ENCODE measurements at regions not wholly inside any gene's neighbourhood (a gene's known extent, or its start where the extent isn't known, plus 50 kb on each side); places are given as distances from the start of the nearest gene placed in this dataset.

DNA sequence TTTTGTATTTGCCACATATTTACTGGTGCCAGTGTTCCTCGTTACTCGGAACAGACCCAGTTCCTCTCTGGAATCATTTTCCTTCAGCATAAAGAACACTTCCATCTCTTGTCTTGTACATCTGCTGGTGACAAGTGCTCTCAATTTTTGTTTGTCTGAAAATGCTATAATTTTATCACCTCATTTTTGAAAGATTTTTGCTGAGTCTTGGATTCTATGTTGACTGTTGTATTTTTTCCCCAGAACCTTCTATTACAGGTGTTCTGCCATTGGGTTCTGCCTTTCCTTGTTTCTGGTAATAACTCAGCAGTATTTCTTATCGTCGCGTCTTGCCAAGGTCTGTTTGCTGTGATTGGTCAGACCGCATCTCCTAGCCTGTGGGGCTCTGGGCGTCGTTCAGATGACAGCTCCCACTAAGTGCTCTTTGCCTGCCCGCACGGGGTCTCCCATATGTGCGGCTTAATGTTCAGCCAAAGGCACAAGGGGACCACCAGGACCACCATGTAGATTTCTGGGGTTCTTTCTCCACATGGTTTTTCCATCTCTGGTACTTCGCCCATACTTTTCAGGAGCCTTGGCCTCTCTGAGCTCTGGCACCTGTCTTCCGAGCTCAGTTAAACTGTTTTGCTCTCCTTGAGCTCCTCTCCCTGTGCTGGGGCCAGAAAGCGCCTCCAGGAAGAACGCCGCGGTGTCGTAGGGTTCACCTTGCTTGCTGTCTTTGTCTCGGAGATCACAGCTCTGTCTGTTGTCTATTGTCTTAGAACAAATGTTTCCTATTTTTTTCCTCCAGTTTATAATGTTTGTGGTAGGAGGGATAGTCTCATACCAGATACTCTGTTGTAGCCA, 80.0 kb downstream of the METRNL start:
- TF ChIP-seq POLR2AphosphoS5 (IDR thresholded peaks at IDR 0.05; ENCODE audit: borderline replicate concordance, low read depth, low read length) (no peak), EZH2 (IDR thresholded peaks at IDR 0.05) (no peak)
